Panc1 (cell line): ENCODE measurements at regions not wholly inside any gene's neighbourhood (a gene's known extent, or its start where the extent isn't known, plus 50 kb on each side); places are given as distances from the start of the nearest gene placed in this dataset.

Source experiments
- ATAC-seq: fragments of 200-7000 bp; cut with Tn5 transposase; 2 replicates; pipeline ENCODE4 v1.9.1; 2020; ENCODE audit warnings: mild to moderate bottlenecking, moderate library complexity
- BruUV-seq: library from RNA; stranded (reverse); fragments of 400-500 nt; replicated peaks from 2 replicates; lab custom pipeline; 2021; lab: Mats Ljungman, UMichigan
- CTCF ChIA-PET: fragments of 300-600 bp; sonication (Branson Sonifier 250); formaldehyde crosslinking; loops from one replicate; lab custom pipeline; 2022; ENCODE audit warnings: antibody characterized with exemption; lab: Charles Lee
- POLR2A ChIA-PET: fragments of 300-600 bp; sonication (Branson Sonifier 250); formaldehyde crosslinking; loops from one replicate; lab custom pipeline; 2022; ENCODE audit warnings: antibody characterized with exemption; lab: Charles Lee
- DNase-seq: peaks from one replicate; pipeline ENCODE4 v3.0.0-alpha.2; 2010; ENCODE audit warnings: low read depth, low spot score
- H3K27ac ChIP-seq: 2 replicates; pipeline ENCODE4 v1.5.1; 2011; ENCODE audit warnings: mild to moderate bottlenecking, low read length, inconsistent platforms
- H3K27me3 ChIP-seq: fragments of 200-500 bp; sonication (Bioruptor generic); 2 replicates; pipeline ENCODE4 v1.6.0; 2014; ENCODE audit warnings: low read length, inconsistent platforms; ENCODE audit not compliant: control insufficient read depth, insufficient read depth
- H3K36me3 ChIP-seq: fragments of 200-500 bp; sonication (Bioruptor generic); 2 replicates; pipeline ENCODE4 v1.5.1; 2014; ENCODE audit warnings: inconsistent platforms, mild to moderate bottlenecking, low read length, moderate library complexity; ENCODE audit not compliant: control insufficient read depth, insufficient read depth
- H3K4me1 ChIP-seq: 2 replicates; pipeline ENCODE4 v1.5.1; 2011; ENCODE audit warnings: inconsistent platforms, mild to moderate bottlenecking, low read length, moderate library complexity; ENCODE audit not compliant: control insufficient read depth, insufficient read depth
- H3K4me3 ChIP-seq, 2 experiments: 2 replicates each; pipeline ENCODE4 v1.5.1; 2011 to 2012; ENCODE audit warnings: low read depth in 2 of 2, low read length in 2 of 2, mild to moderate bottlenecking in 2 of 2, inconsistent platforms in 1 of 2, moderate library complexity in 1 of 2
- H3K9me3 ChIP-seq: fragments of 200-500 bp; sonication (Bioruptor generic); 2 replicates; pipeline ENCODE4 v1.5.1; 2014; ENCODE audit warnings: low read depth, mild to moderate bottlenecking, inconsistent platforms, low read length, moderate library complexity; ENCODE audit not compliant: control insufficient read depth, insufficient read depth
- CTCF ChIP-seq: fragments of 450-650 bp; IDR thresholded peaks from 2 replicates; pipeline ENCODE4 v1.5.1; 2017; ENCODE audit warnings: mild to moderate bottlenecking
- POLR2AphosphoS5 ChIP-seq: IDR thresholded peaks from 2 replicates; pipeline ENCODE4 v1.6.1; 2012; ENCODE audit warnings: mild to moderate bottlenecking, low read depth, low read length, moderate library complexity
- REST ChIP-seq, 2 experiments: IDR thresholded peaks; 2 replicates each; pipeline ENCODE4 v1.6.1; 2011 to 2012; ENCODE audit warnings: low read depth in 2 of 2, control low read depth in 1 of 2, low read length in 1 of 2, mild to moderate bottlenecking in 1 of 2, moderate library complexity in 1 of 2; ENCODE audit not compliant: insufficient read depth in 1 of 2
- SIN3A ChIP-seq: IDR thresholded peaks from 2 replicates; pipeline ENCODE4 v1.6.1; 2012; ENCODE audit warnings: low read depth, mild to moderate bottlenecking, low read length, moderate library complexity, borderline replicate concordance; ENCODE audit not compliant: insufficient read depth
- TCF7L2 ChIP-seq: IDR thresholded peaks from 2 replicates; pipeline ENCODE4 v1.6.1; 2011; ENCODE audit warnings: mild to moderate bottlenecking, low read depth, low read length, inconsistent platforms
- in situ Hi-C: cut with HindIII; loops from 2 replicates; pipeline ENCODE4 v1.10.0; 2016; ENCODE audit warnings: low sequenced_read_pairs, low pct_unique_long_range_greater_than_20kb
- intact Hi-C: fragments of 100-400 bp; cut with micrococcal nuclease; formaldehyde crosslinking; loops from one replicate; pipeline ENCODE4 v1.10.0; 2022; ENCODE audit not compliant: unreplicated experiment

- Histone ChIP-seq H3K4me3 (no peak overlapping the region), H3K4me1 (no peaks in the 10 kb centered on the region), H3K9me3 (no peaks in the 10 kb centered on the region), H3K27me3 (no peaks in the 10 kb centered on the region), H3K36me3 (no peaks in the 10 kb centered on the region), H3K27ac (no peak overlapping the region)
- TF ChIP-seq REST (IDR thresholded peaks at IDR 0.05; ENCODE audit: insufficient read depth in 1 of 2, low read depth in 2 of 2, low read length in 1 of 2) (no peak), SIN3A (no peak), CTCF (no peak), POLR2AphosphoS5 (no peak), TCF7L2 (no peak)
- intact Hi-C loops (no loop called here), in situ Hi-C loops (no loop called here)
- DNase-seq, result no peak
- BruUV-seq, result no TSS peak
- no peak for ATAC-seq
- POLR2A ChIA-PET, result no interaction called here
- CTCF ChIA-PET, result no interaction called here
These were observed 524.8 kb downstream of the TOX3 start for GRCh38 chr16:52022177-52022576.

- no peak for DNase-seq
- intact Hi-C loops, result no loop called here
- Histone ChIP-seq H3K4me3 (no peak overlapping the region), H3K27ac (no peak overlapping the region), H3K9me3 (no peaks in the 10 kb centered on the region), H3K36me3 (no peaks in the 10 kb centered on the region), H3K27me3 (no peaks in the 10 kb centered on the region), H3K4me1 (no peaks in the 10 kb centered on the region)
- in situ Hi-C loops, result no loop called here
- BruUV-seq, result no TSS peak
- ATAC-seq, result no peak
- no peak for TF ChIP-seq POLR2AphosphoS5
- TF ChIP-seq CTCF, result no peak
- TF ChIP-seq REST (IDR thresholded peaks at IDR 0.05; ENCODE audit: insufficient read depth in 1 of 2, low read depth in 2 of 2, low read length in 1 of 2), result no peak
- TF ChIP-seq TCF7L2, result no peak
- no peak for TF ChIP-seq SIN3A
- ChIA-PET POLR2A (no interaction called here), CTCF (no interaction called here)
These were observed 530.6 kb downstream of the TOX3 start for GRCh38 chr16:52016387-52016786.
